BE2C (cell line): ENCODE measurements at regions not wholly inside any gene's neighbourhood (a gene's known extent, or its start where the extent isn't known, plus 50 kb on each side); places are given as distances from the start of the nearest gene placed in this dataset.

Source experiments
- DNase-seq: peaks from one replicate; pipeline ENCODE4 v3.0.0-alpha.2; 2020
- H3K27me3 ChIP-seq: fragments of 250-450 bp; sonication (Bioruptor Pico); 2 replicates; pipeline ENCODE4 v1.5.1; 2020; ENCODE audit warnings: mild to moderate bottlenecking
- H3K36me3 ChIP-seq: fragments of 250-450 bp; sonication (Bioruptor Pico); 2 replicates; pipeline ENCODE4 v1.5.1; 2020; ENCODE audit warnings: mild to moderate bottlenecking
- H3K4me1 ChIP-seq: fragments of 250-450 bp; sonication (Bioruptor Pico); 2 replicates; pipeline ENCODE4 v1.5.1; 2020
- H3K4me3 ChIP-seq: 2 replicates; pipeline ENCODE4 v1.5.1; 2011; ENCODE audit warnings: low read depth, low read length
- H3K9me3 ChIP-seq: fragments of 250-450 bp; sonication (Bioruptor Pico); 2 replicates; pipeline ENCODE4 v1.5.1; 2020
- CTCF ChIP-seq: IDR thresholded peaks from 2 replicates; pipeline ENCODE4 v1.5.1; 2012; ENCODE audit warnings: mild to moderate bottlenecking, low read depth, low read length

GRCh38 chr1:101166583-101167120 lies 70.2 kb upstream of the S1PR1 start:
- no peak for DNase-seq
- no peak overlapping the region for H3K4me3 ChIP-seq
- H3K4me1 ChIP-seq: no peaks in the 10 kb centered on the region
- H3K27me3 ChIP-seq: no peaks in the 10 kb centered on the region
- no peak for TF ChIP-seq CTCF
- H3K9me3 ChIP-seq: no peaks in the 10 kb centered on the region
- H3K36me3 ChIP-seq: no peaks in the 10 kb centered on the region

- TF ChIP-seq CTCF: no peak
- Histone ChIP-seq H3K36me3 (no peaks in the 10 kb centered on the region), H3K4me3 (no peak overlapping the region), H3K27me3 (no peaks in the 10 kb centered on the region), H3K4me1 (no peaks in the 10 kb centered on the region), H3K9me3 (no peaks in the 10 kb centered on the region)
- DNase-seq: no peak
These were observed 70.9 kb upstream of the S1PR1 start for GRCh38 chr1:101165954-101166353.

GRCh38 chr1:101165532-101165931 lies 71.3 kb upstream of the S1PR1 start:
- DNase-seq: no peak

GRCh38 chr1:101164776-101165175 lies 72.0 kb upstream of the S1PR1 start:
- no peaks in the 10 kb centered on the region for H3K36me3 ChIP-seq
- no peak for TF ChIP-seq CTCF
- H3K4me1 ChIP-seq: no peaks in the 10 kb centered on the region
- H3K4me3 ChIP-seq: no peak overlapping the region
- H3K9me3 ChIP-seq: no peaks in the 10 kb centered on the region
- H3K27me3 ChIP-seq: no peaks in the 10 kb centered on the region
- DNase-seq: no peak

More at GRCh38 chr1:101165532-101165931, 71.3 kb upstream of the S1PR1 start:
- no peaks in the 10 kb centered on the region for H3K27me3 ChIP-seq
- TF ChIP-seq CTCF: no peak
- no peaks in the 10 kb centered on the region for H3K36me3 ChIP-seq
- no peaks in the 10 kb centered on the region for H3K4me1 ChIP-seq
- no peak overlapping the region for H3K4me3 ChIP-seq
- no peaks in the 10 kb centered on the region for H3K9me3 ChIP-seq

- no peaks in the 10 kb centered on the region for H3K36me3 ChIP-seq
- H3K4me3 ChIP-seq: no peak overlapping the region
- TF ChIP-seq CTCF: no peak
- no peaks in the 10 kb centered on the region for H3K4me1 ChIP-seq
- DNase-seq: no peak
- no peaks in the 10 kb centered on the region for H3K9me3 ChIP-seq
- no peaks in the 10 kb centered on the region for H3K27me3 ChIP-seq
These were observed 73.8 kb upstream of the S1PR1 start for GRCh38 chr1:101162736-101163735.

GRCh38 chr1:101162300-101162699 lies 74.5 kb upstream of the S1PR1 start:
- Histone ChIP-seq H3K36me3 (no peaks in the 10 kb centered on the region), H3K4me3 (no peak overlapping the region), H3K9me3 (no peaks in the 10 kb centered on the region), H3K27me3 (no peaks in the 10 kb centered on the region), H3K4me1 (no peaks in the 10 kb centered on the region)
- no peak for DNase-seq
- no peak for TF ChIP-seq CTCF
